ENCODE measurements at regions not wholly inside any gene's neighbourhood (a gene's known extent, or its start where the extent isn't known, plus 50 kb on each side); places are given as distances from the start of the nearest gene placed in this dataset.

GRCh38 chr3:31196261-31196660 is 301.8 kb upstream of the GADL1 start:
- TF ChIP-seq EZH2 (IDR thresholded peaks at IDR 0.05; ENCODE audit: insufficient read depth, poor library complexity, severe bottlenecking) (no peak), EZH2phosphoT487 (IDR thresholded peaks at IDR 0.05; ENCODE audit: insufficient read depth, low read depth) (no peak)

Data from GM23248 (cell line).